GM13977 (cell line): ENCODE measurements at regions not wholly inside any gene's neighbourhood (a gene's known extent, or its start where the extent isn't known, plus 50 kb on each side); places are given as distances from the start of the nearest gene placed in this dataset.

Source experiments
- DNase-seq: peaks from one replicate; pipeline ENCODE4 v3.0.0; 2012; ENCODE audit warnings: low spot score
- CTCF ChIP-seq: IDR thresholded peaks from 2 replicates; pipeline ENCODE4 v1.5.1; 2012; ENCODE audit warnings: mild to moderate bottlenecking, control low read depth; ENCODE audit not compliant: insufficient read depth; ENCODE audit errors: extremely low read depth, missing control alignments
- in situ Hi-C: fragments of 300-500 bp; cut with MboI; formaldehyde crosslinking; loops from one replicate; pipeline ENCODE4 v1.12.0; 2022; ENCODE audit warnings: low sequenced_read_pairs, low pct_unique_long_range_greater_than_20kb, mixed read lengths, inconsistent platforms; ENCODE audit not compliant: unreplicated experiment

GRCh38 chr11:111444040-111444439 is 65.0 kb upstream of the POU2AF1 start:
- TF ChIP-seq CTCF, result no peak
- no peak for DNase-seq
- in situ Hi-C loops, result loop anchor here (25.0 kb wide), 1 partner anchor 1007 kb away; the partner anchor contains the start of gene FDX1

- no peak for DNase-seq
- TF ChIP-seq CTCF, result no peak
- in situ Hi-C loops, result loop anchor here (25.0 kb wide), 1 partner anchor 1006 kb away; the partner anchor contains the start of gene FDX1
Observed at GRCh38 chr11:111443640-111444039, 64.6 kb upstream of the POU2AF1 start.

GRCh38 chr11:111443032-111443431 is 64.0 kb upstream of the POU2AF1 start:
- in situ Hi-C loops, result loop anchor here (25.0 kb wide), 1 partner anchor 1006 kb away; the partner anchor contains the start of gene FDX1
- TF ChIP-seq CTCF, result no peak
- DNase-seq, result no peak

GRCh38 chr11:111441443-111441842 is 62.4 kb upstream of the POU2AF1 start:
- in situ Hi-C loops, result loop anchor here (25.0 kb wide), 1 partner anchor 1004 kb away; the partner anchor contains the start of gene FDX1
- TF ChIP-seq CTCF, result no peak
- DNase-seq, result no peak

GRCh38 chr11:111440416-111441205 is 61.5 kb upstream of the POU2AF1 start:
- in situ Hi-C loops, result loop anchor here (25.0 kb wide), 1 partner anchor 1003 kb away; the partner anchor contains the start of gene FDX1
- TF ChIP-seq CTCF, result no peak

GRCh38 chr11:111439901-111440300 is 60.8 kb upstream of the POU2AF1 start:
- no peak for DNase-seq
- in situ Hi-C loops, result loop anchor here (25.0 kb wide), 1 partner anchor 1003 kb away; the partner anchor contains the start of gene FDX1
- no peak for TF ChIP-seq CTCF

More at GRCh38 chr11:111440416-111441205, 61.5 kb upstream of the POU2AF1 start:
- no peak for DNase-seq
